ENCODE measurements at regions not wholly inside any gene's neighbourhood (a gene's known extent, or its start where the extent isn't known, plus 50 kb on each side); places are given as distances from the start of the nearest gene placed in this dataset.

- no peak for DNase-seq (ENCODE audit: extremely low read depth in 1 of 11, low read depth in 9 of 11, low spot score in 4 of 11)
These were observed 92.7 kb upstream of the KLF12 start for GRCh38 chr13:74226791-74227475.

- DNase-seq (ENCODE audit: extremely low read depth in 1 of 11, low read depth in 9 of 11, low spot score in 4 of 11), result no peak
These were observed 87.5 kb upstream of the KLF12 start for GRCh38 chr13:74221752-74222151.

GRCh38 chr13:74219566-74219965, 85.4 kb upstream of the KLF12 start:
- DNase-seq (ENCODE audit: extremely low read depth in 1 of 11, low read depth in 9 of 11, low spot score in 4 of 11), result no peak

GRCh38 chr13:74218291-74218690, 84.1 kb upstream of the KLF12 start:
- DNase-seq (ENCODE audit: extremely low read depth in 1 of 11, low read depth in 9 of 11, low spot score in 4 of 11), result no peak

- DNase-seq (ENCODE audit: extremely low read depth in 1 of 11, low read depth in 9 of 11, low spot score in 4 of 11), result no peak
These were observed 83.6 kb upstream of the KLF12 start for GRCh38 chr13:74217811-74218210.

GRCh38 chr13:74215420-74215819, 81.2 kb upstream of the KLF12 start:
- no peak for DNase-seq (ENCODE audit: extremely low read depth in 1 of 11, low read depth in 9 of 11, low spot score in 4 of 11)

- DNase-seq (ENCODE audit: extremely low read depth in 1 of 11, low read depth in 9 of 11, low spot score in 4 of 11), result no peak
These were observed 80.1 kb upstream of the KLF12 start for GRCh38 chr13:74214321-74214720.

- no peak for DNase-seq (ENCODE audit: extremely low read depth in 1 of 11, low read depth in 9 of 11, low spot score in 4 of 11)
These were observed 76.6 kb upstream of the KLF12 start for GRCh38 chr13:74210693-74211393.

- no peak for DNase-seq (ENCODE audit: extremely low read depth in 1 of 11, low read depth in 9 of 11, low spot score in 4 of 11)
These were observed 72.7 kb upstream of the KLF12 start for GRCh38 chr13:74206855-74207254.

- DNase-seq (ENCODE audit: extremely low read depth in 1 of 11, low read depth in 9 of 11, low spot score in 4 of 11), result no peak
These were observed 71.9 kb upstream of the KLF12 start for GRCh38 chr13:74206061-74206561.

- DNase-seq (ENCODE audit: extremely low read depth in 1 of 11, low read depth in 9 of 11, low spot score in 4 of 11), result no peak
These were observed 71.1 kb upstream of the KLF12 start for GRCh38 chr13:74205313-74205690.

GRCh38 chr13:74204602-74205312, 70.6 kb upstream of the KLF12 start:
- no peak for DNase-seq (ENCODE audit: extremely low read depth in 1 of 11, low read depth in 9 of 11, low spot score in 4 of 11)

GRCh38 chr13:74203576-74203975, 69.4 kb upstream of the KLF12 start:
- no peak for DNase-seq (ENCODE audit: extremely low read depth in 1 of 11, low read depth in 9 of 11, low spot score in 4 of 11)

- DNase-seq (ENCODE audit: extremely low read depth in 1 of 11, low read depth in 9 of 11, low spot score in 4 of 11), result no peak
These were observed 68.1 kb upstream of the KLF12 start for GRCh38 chr13:74202129-74202813.

- no peak for DNase-seq (ENCODE audit: extremely low read depth in 1 of 11, low read depth in 9 of 11, low spot score in 4 of 11)
These were observed 67.3 kb upstream of the KLF12 start for GRCh38 chr13:74201530-74201929.

- DNase-seq (ENCODE audit: extremely low read depth in 1 of 11, low read depth in 9 of 11, low spot score in 4 of 11), result no peak
These were observed 65.9 kb upstream of the KLF12 start for GRCh38 chr13:74200081-74200480.

GRCh38 chr13:74197677-74198429, 63.6 kb upstream of the KLF12 start:
- DNase-seq (ENCODE audit: extremely low read depth in 1 of 11, low read depth in 9 of 11, low spot score in 4 of 11), result no peak

GRCh38 chr13:74194846-74195245, 60.6 kb upstream of the KLF12 start:
- DNase-seq (ENCODE audit: extremely low read depth in 1 of 11, low read depth in 9 of 11, low spot score in 4 of 11), result no peak

- no peak for DNase-seq (ENCODE audit: extremely low read depth in 1 of 11, low read depth in 9 of 11, low spot score in 4 of 11)
These were observed 59.2 kb upstream of the KLF12 start for GRCh38 chr13:74193391-74193790.
